SU-DHL-6 (cell line): ENCODE measurements at regions not wholly inside any gene's neighbourhood (a gene's known extent, or its start where the extent isn't known, plus 50 kb on each side); places are given as distances from the start of the nearest gene placed in this dataset.
"Not testable (repeated sequence)": the region's sequence is repeated elsewhere in the genome, so short reads cannot be mapped to it uniquely, and the experiment has no call there.

Source experiments
- H2AFZ ChIP-seq: fragments of 200-600 bp; sonication (generic); 2 replicates; pipeline ENCODE4 v1.6.1; 2014; ENCODE audit warnings: low read depth, mild to moderate bottlenecking, moderate library complexity, mixed read lengths, antibody characterized with exemption, low read length; ENCODE audit not compliant: severe bottlenecking
- H3F3A ChIP-seq: fragments of 200-600 bp; shearing (Covaris generic); 2 replicates; pipeline ENCODE4 v1.6.0; 2016; ENCODE audit warnings: antibody characterized with exemption, mild to moderate bottlenecking; ENCODE audit not compliant: insufficient read depth
- H3K27ac ChIP-seq: fragments of 200-600 bp; sonication (generic); 2 replicates; pipeline ENCODE4 v1.5.1; 2016; ENCODE audit warnings: low read depth, mild to moderate bottlenecking, low read length, moderate library complexity, mixed read lengths
- H3K27me3 ChIP-seq: fragments of 200-600 bp; sonication (generic), shearing (Covaris generic); 2 replicates; pipeline ENCODE4 v1.6.0; 2014; ENCODE audit warnings: mild to moderate bottlenecking, low read length
- H3K36me3 ChIP-seq: fragments of 200-600 bp; sonication (generic); 2 replicates; pipeline ENCODE4 v1.6.1; 2014; ENCODE audit warnings: mild to moderate bottlenecking, low read length, mixed read lengths
- H3K4me2 ChIP-seq: fragments of 300-600, 200-600 bp; shearing (Covaris generic), sonication (generic); 2 replicates; pipeline ENCODE4 v1.6.0; 2014; ENCODE audit warnings: low read length, low read depth, mild to moderate bottlenecking; ENCODE audit not compliant: poor library complexity, severe bottlenecking
- H3K4me3 ChIP-seq: fragments of 200-600 bp; sonication (generic); 2 replicates; pipeline ENCODE4 v1.5.1; 2014; ENCODE audit warnings: antibody characterized with exemption, low read length, mild to moderate bottlenecking, mixed read lengths; ENCODE audit not compliant: insufficient read depth, poor library complexity, severe bottlenecking
- H3K79me2 ChIP-seq: fragments of 200-600 bp; sonication (generic); 2 replicates; pipeline ENCODE4 v1.6.1; 2014; ENCODE audit warnings: mild to moderate bottlenecking, low read length, moderate library complexity; ENCODE audit not compliant: insufficient read depth
- H3K9ac ChIP-seq: fragments of 200-600 bp; sonication (generic); 2 replicates; pipeline ENCODE4 v1.7.0; 2014; ENCODE audit warnings: mild to moderate bottlenecking, low read length
- H3K9me2 ChIP-seq: fragments of 200-600 bp; sonication (generic); replicated peaks from 2 replicates; pipeline ENCODE4 v1.6.1; 2014; ENCODE audit warnings: low read length; ENCODE audit not compliant: insufficient read depth
- H3K9me3 ChIP-seq: fragments of 200-600 bp; sonication (generic); 2 replicates; pipeline ENCODE4 v1.6.1; 2014; ENCODE audit warnings: low read length, mixed read lengths; ENCODE audit not compliant: insufficient read depth
- H4K20me1 ChIP-seq: fragments of 200-600 bp; sonication (generic); 2 replicates; pipeline ENCODE4 v1.6.1; 2014; ENCODE audit warnings: low read depth, mild to moderate bottlenecking, antibody characterized with exemption, low read length, moderate library complexity, mixed read lengths
- CTCF ChIP-seq: fragments of 200-600 bp; sonication (generic); IDR thresholded peaks from one replicate; pipeline ENCODE4 v1.5.1; 2017; ENCODE audit warnings: antibody characterized with exemption, mild to moderate bottlenecking, low read length, moderate library complexity; ENCODE audit not compliant: insufficient read depth, poor library complexity, severe bottlenecking
- EZH2phosphoT487 ChIP-seq: fragments of 200-600 bp; sonication (generic), shearing (Covaris generic); conservative IDR thresholded peaks from 2 replicates; pipeline ENCODE4 v1.6.1; 2018; ENCODE audit warnings: mild to moderate bottlenecking, antibody characterized with exemption, low read length, moderate library complexity, mixed read lengths

DNA sequence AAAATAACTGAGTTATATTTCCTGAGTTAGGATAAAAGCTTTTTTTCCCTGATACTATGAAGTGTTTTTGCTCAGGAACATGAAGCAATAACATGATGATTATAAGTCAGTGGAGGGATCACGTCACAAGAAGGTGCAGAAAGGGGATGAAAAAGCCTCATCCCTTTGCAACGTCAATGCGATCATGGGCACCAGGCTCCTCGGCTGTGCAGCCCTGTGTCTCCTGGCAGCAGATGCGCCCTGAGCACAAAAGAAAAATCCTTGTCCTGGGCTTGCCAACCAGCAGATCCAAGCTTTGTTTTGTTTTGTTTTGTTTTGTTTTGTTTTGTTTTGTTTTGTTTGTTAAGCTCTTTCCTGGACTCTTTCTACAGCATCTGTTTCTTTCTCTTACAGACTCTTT is 103.5 kb upstream of the PRSS1 start:
- H3K27me3 ChIP-seq = no peaks in the 10 kb centered on the region
- H3K4me3 ChIP-seq = no peak overlapping the region
- TF ChIP-seq CTCF = no peak
- no peak for TF ChIP-seq EZH2phosphoT487

GRCh38 chr7:142642316-142642715 is 107.0 kb upstream of the PRSS1 start:
- Histone ChIP-seq H3K9ac (no peak overlapping the region), H3K4me2 (no peak overlapping the region), H3K27me3 (no peaks in the 10 kb centered on the region), H3F3A (no peaks in the 10 kb centered on the region), H3K36me3 (no peaks in the 10 kb centered on the region), H3K79me2 (no peaks in the 10 kb centered on the region), H3K27ac (no peak overlapping the region), H3K9me2 (no peaks in the 10 kb centered on the region), H3K4me3 (no peak overlapping the region), H2AFZ (no peak overlapping the region), H3K9me3 (no peaks in the 10 kb centered on the region), H4K20me1 (no peaks in the 10 kb centered on the region)
- TF ChIP-seq EZH2phosphoT487 = no peak
- no peak for TF ChIP-seq CTCF

More for the DNA sequence above, 103.5 kb upstream of the PRSS1 start:
- no peaks in the 10 kb centered on the region for H3K79me2 ChIP-seq
- H3K9me2 ChIP-seq = no peaks in the 10 kb centered on the region
- H3F3A ChIP-seq = no peaks in the 10 kb centered on the region
- H3K9ac ChIP-seq = no peak overlapping the region
- H4K20me1 ChIP-seq = no peaks in the 10 kb centered on the region
- H3K4me2 ChIP-seq = no peak overlapping the region
- no peaks in the 10 kb centered on the region for H3K9me3 ChIP-seq
- no peaks in the 10 kb centered on the region for H3K36me3 ChIP-seq
- H2AFZ ChIP-seq = no peak overlapping the region
- no peak overlapping the region for H3K27ac ChIP-seq

- H3K79me2 ChIP-seq, H3K9ac ChIP-seq, H3K36me3 ChIP-seq, H3K4me2 ChIP-seq, H3K27me3 ChIP-seq, H3F3A ChIP-seq, H3K9me3 ChIP-seq, H3K9me2 ChIP-seq, H3K4me3 ChIP-seq, H3K27ac ChIP-seq, H4K20me1 ChIP-seq, H2AFZ ChIP-seq: not testable (repeated sequence)
Observed at GRCh38 chr7:142641252-142641651, 108.0 kb upstream of the PRSS1 start.

GRCh38 chr7:142638581-142638980 is 110.7 kb upstream of the PRSS1 start:
- TF ChIP-seq EZH2phosphoT487 = no peak
- no peak for TF ChIP-seq CTCF
- Histone ChIP-seq H3K4me2 (no peak overlapping the region), H4K20me1 (no peaks in the 10 kb centered on the region), H3K9me2 (no peaks in the 10 kb centered on the region), H3K9me3 (no peaks in the 10 kb centered on the region), H3K27me3 (no peaks in the 10 kb centered on the region; the same call in 1 of the 2 replicates), H3K27ac (no peak overlapping the region), H3K36me3 (no peaks in the 10 kb centered on the region), H3F3A (no peaks in the 10 kb centered on the region), H3K79me2 (no peaks in the 10 kb centered on the region), H3K9ac (no peak overlapping the region), H3K4me3 (no peak overlapping the region), H2AFZ (no peak overlapping the region)
